ENCODE measurements at regions not wholly inside any gene's neighbourhood (a gene's known extent, or its start where the extent isn't known, plus 50 kb on each side); places are given as distances from the start of the nearest gene placed in this dataset.

DNA sequence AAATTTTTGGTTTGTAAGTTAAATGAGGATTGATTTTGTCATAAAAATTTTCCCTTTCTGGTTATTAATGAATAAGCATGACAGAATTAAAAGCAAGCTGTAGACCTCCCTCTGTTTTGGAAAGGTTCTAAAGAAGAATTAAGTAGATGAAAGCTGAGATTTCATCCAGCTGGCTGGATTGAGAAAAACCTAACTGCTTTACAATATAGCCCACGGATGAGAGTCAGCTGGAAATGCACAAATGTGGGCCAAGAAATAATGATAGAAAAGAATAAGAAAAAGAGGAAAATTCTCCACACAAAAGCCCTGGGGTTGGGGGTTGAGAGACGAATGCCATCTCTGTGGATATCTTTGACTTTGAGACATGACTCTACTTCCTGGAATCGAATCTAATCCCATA lies 631.6 kb downstream of the HDGFL1 start:
- Histone ChIP-seq H3K9me3 (ENCODE audit: control insufficient read depth in 1 of 2, insufficient read depth in 1 of 2, low read depth in 1 of 2, low read length in 2 of 2) (peaks cover 0 to 3% of the 10 kb centered on the region in 2 experiments; a peak in 3 of 4 replicates), H3K4me1 (ENCODE audit: control insufficient read depth in 1 of 2, insufficient read depth in 2 of 2, low read length in 2 of 2) (no peaks in the 10 kb centered on the region), H3K4me2 (ENCODE audit: low read length) (no peak overlapping the region), H3K4me3 (replicated peaks in 1 of 2; ENCODE audit: low read depth in 1 of 2, low read length in 2 of 2) (no peak overlapping the region), H3K27ac (ENCODE audit: low read depth, low read length) (no peak overlapping the region), H3K36me3 (ENCODE audit: control insufficient read depth in 1 of 2, insufficient read depth in 2 of 2, low read length in 2 of 2) (no peaks in the 10 kb centered on the region), H2AFZ (ENCODE audit: low read depth, low read length, poor library complexity, severe bottlenecking) (no peak overlapping the region), H3K27me3 (ENCODE audit: insufficient read depth, low read length) (no peaks in the 10 kb centered on the region), H3K9me2 (ENCODE audit: insufficient read depth) (no peaks in the 10 kb centered on the region), H3K9ac (ENCODE audit: low read length) (no peak overlapping the region), H4K20me1 (ENCODE audit: insufficient read depth) (no peaks in the 10 kb centered on the region), H3K79me2 (ENCODE audit: insufficient read depth, low read length) (no peaks in the 10 kb centered on the region)
- ATAC-seq: no peak
- intact Hi-C loops (cut with micrococcal nuclease): no loop called here
- CTCF ChIA-PET: no interaction called here
- no TSS peak for BruUV-seq (replicated peaks)
- TF ChIP-seq SRF (IDR thresholded peaks at IDR 0.05; ENCODE audit: low read depth) (no peak), TCF7L2 (IDR thresholded peaks at IDR 0.05; ENCODE audit: borderline replicate concordance, extremely low read depth, insufficient read depth, insufficient read length) (no peak)
- TF ChIP-seq, protein P1, sequence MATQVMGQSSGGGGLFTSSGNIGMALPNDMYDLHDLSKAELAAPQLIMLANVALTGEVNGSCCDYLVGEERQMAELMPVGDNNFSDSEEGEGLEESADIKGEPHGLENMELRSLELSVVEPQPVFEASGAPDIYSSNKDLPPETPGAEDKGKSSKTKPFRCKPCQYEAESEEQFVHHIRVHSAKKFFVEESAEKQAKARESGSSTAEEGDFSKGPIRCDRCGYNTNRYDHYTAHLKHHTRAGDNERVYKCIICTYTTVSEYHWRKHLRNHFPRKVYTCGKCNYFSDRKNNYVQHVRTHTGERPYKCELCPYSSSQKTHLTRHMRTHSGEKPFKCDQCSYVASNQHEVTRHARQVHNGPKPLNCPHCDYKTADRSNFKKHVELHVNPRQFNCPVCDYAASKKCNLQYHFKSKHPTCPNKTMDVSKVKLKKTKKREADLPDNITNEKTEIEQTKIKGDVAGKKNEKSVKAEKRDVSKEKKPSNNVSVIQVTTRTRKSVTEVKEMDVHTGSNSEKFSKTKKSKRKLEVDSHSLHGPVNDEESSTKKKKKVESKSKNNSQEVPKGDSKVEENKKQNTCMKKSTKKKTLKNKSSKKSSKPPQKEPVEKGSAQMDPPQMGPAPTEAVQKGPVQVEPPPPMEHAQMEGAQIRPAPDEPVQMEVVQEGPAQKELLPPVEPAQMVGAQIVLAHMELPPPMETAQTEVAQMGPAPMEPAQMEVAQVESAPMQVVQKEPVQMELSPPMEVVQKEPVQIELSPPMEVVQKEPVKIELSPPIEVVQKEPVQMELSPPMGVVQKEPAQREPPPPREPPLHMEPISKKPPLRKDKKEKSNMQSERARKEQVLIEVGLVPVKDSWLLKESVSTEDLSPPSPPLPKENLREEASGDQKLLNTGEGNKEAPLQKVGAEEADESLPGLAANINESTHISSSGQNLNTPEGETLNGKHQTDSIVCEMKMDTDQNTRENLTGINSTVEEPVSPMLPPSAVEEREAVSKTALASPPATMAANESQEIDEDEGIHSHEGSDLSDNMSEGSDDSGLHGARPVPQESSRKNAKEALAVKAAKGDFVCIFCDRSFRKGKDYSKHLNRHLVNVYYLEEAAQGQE (IDR thresholded peaks at IDR 0.05; ENCODE audit: low read depth): no peak
- RAD21 ChIA-PET (ENCODE audit: low non-redundant PET in 1 of 2, low total read pairs in 2 of 2, uncharacterized antibody in 2 of 2, unreplicated experiment in 2 of 2): no interaction called here
- POLR2A ChIA-PET: no interaction called here
- no peak for DNase-seq (ENCODE audit: low read depth, low spot score)

DNA sequence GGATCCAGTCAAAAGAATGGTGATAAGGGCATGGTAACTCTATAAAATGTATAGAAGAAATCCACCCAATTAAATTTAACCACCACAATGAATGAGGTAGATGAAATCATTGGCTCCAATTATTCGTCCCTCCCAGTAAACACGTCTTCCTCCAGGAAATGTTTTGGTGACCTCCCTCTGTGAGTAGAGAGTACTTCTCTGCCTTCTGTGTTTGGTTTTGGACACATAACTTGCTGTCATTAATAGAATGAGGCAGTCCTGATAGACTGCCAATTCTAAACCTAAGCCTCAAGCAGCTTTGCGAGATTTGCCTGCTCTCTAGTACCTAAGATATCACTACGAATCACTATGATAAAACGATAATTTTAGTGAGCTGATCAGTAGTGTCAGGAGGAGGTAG lies 632.8 kb downstream of the HDGFL1 start:
- Histone ChIP-seq H3K9ac (ENCODE audit: low read length) (no peak overlapping the region), H3K79me2 (ENCODE audit: insufficient read depth, low read length) (no peaks in the 10 kb centered on the region), H3K4me2 (ENCODE audit: low read length) (no peak overlapping the region), H2AFZ (ENCODE audit: low read depth, low read length, poor library complexity, severe bottlenecking) (no peak overlapping the region), H3K9me2 (ENCODE audit: insufficient read depth) (no peaks in the 10 kb centered on the region), H3K27me3 (ENCODE audit: insufficient read depth, low read length) (no peaks in the 10 kb centered on the region), H3K9me3 (ENCODE audit: control insufficient read depth in 1 of 2, insufficient read depth in 1 of 2, low read depth in 1 of 2, low read length in 2 of 2) (peaks cover 0 to 6% of the 10 kb centered on the region in 2 experiments; a peak in 3 of 4 replicates), H3K27ac (ENCODE audit: low read depth, low read length) (no peak overlapping the region), H3K4me3 (replicated peaks in 1 of 2; ENCODE audit: low read depth in 1 of 2, low read length in 2 of 2) (no peak overlapping the region), H3K36me3 (ENCODE audit: control insufficient read depth in 1 of 2, insufficient read depth in 2 of 2, low read length in 2 of 2) (no peaks in the 10 kb centered on the region), H4K20me1 (ENCODE audit: insufficient read depth) (no peaks in the 10 kb centered on the region), H3K4me1 (ENCODE audit: control insufficient read depth in 1 of 2, insufficient read depth in 2 of 2, low read length in 2 of 2) (no peaks in the 10 kb centered on the region)
- CTCF ChIA-PET: interaction anchor here (0.6 kb wide), 1 partner anchor 344 kb away, joined by 3 read pairs; no protein-coding TSS in a partner anchor
- RAD21 ChIA-PET (ENCODE audit: low non-redundant PET in 1 of 2, low total read pairs in 2 of 2, uncharacterized antibody in 2 of 2, unreplicated experiment in 2 of 2): no interaction called here
- intact Hi-C loops (cut with micrococcal nuclease): no loop called here
- TF ChIP-seq CEBPB (IDR thresholded peaks at IDR 0.05; ENCODE audit: low read depth) (no peak), POLR2A (IDR thresholded peaks at IDR 0.05; ENCODE audit: borderline replicate concordance, extremely low read depth, insufficient read depth, insufficient read length) (no peak), SRF (IDR thresholded peaks at IDR 0.05; ENCODE audit: low read depth) (no peak), FOSL1 (IDR thresholded peaks at IDR 0.05; ENCODE audit: low read depth) (no peak), TCF7L2 (IDR thresholded peaks at IDR 0.05; ENCODE audit: borderline replicate concordance, extremely low read depth, insufficient read depth, insufficient read length) (no peak), ELF1 (IDR thresholded peaks at IDR 0.05; ENCODE audit: borderline replicate concordance, low read depth) (no peak), EGR1 (IDR thresholded peaks at IDR 0.05; ENCODE audit: low read depth) (no peak), JUND (IDR thresholded peaks at IDR 0.05) (no peak), EZH2phosphoT487 (IDR thresholded peaks at IDR 0.05; ENCODE audit: borderline replicate concordance) (no peak), RAD21 (IDR thresholded peaks at IDR 0.05; ENCODE audit: low read depth) (no peak)
- TF ChIP-seq, protein P2, sequence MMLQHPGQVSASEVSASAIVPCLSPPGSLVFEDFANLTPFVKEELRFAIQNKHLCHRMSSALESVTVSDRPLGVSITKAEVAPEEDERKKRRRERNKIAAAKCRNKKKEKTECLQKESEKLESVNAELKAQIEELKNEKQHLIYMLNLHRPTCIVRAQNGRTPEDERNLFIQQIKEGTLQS (IDR thresholded peaks at IDR 0.05): no peak
- TF ChIP-seq, protein P3, sequence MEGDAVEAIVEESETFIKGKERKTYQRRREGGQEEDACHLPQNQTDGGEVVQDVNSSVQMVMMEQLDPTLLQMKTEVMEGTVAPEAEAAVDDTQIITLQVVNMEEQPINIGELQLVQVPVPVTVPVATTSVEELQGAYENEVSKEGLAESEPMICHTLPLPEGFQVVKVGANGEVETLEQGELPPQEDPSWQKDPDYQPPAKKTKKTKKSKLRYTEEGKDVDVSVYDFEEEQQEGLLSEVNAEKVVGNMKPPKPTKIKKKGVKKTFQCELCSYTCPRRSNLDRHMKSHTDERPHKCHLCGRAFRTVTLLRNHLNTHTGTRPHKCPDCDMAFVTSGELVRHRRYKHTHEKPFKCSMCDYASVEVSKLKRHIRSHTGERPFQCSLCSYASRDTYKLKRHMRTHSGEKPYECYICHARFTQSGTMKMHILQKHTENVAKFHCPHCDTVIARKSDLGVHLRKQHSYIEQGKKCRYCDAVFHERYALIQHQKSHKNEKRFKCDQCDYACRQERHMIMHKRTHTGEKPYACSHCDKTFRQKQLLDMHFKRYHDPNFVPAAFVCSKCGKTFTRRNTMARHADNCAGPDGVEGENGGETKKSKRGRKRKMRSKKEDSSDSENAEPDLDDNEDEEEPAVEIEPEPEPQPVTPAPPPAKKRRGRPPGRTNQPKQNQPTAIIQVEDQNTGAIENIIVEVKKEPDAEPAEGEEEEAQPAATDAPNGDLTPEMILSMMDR (IDR thresholded peaks at IDR 0.05 in 2 of 3, conservative IDR thresholded peaks at IDR 0.05 in 1 of 3; ENCODE audit: borderline replicate concordance in 1 of 3, insufficient read depth in 1 of 3, low read depth in 2 of 3, low read length in 2 of 3): no peak
- TF ChIP-seq, protein P4, sequence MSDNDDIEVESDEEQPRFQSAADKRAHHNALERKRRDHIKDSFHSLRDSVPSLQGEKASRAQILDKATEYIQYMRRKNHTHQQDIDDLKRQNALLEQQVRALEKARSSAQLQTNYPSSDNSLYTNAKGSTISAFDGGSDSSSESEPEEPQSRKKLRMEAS (IDR thresholded peaks at IDR 0.05): no peak
- DNase-seq (ENCODE audit: low read depth, low spot score): no peak
- ATAC-seq: no peak
- no TSS peak for BruUV-seq (replicated peaks)
- POLR2A ChIA-PET: no interaction called here
